Tibial nerve (tissue), 4 donors: ENCODE measurements at regions not wholly inside any gene's neighbourhood (a gene's known extent, or its start where the extent isn't known, plus 50 kb on each side); places are given as distances from the start of the nearest gene placed in this dataset.

Source experiments
- EP300 ChIP-seq, 2 donors: sonication (generic); formaldehyde crosslinking; IDR thresholded peaks; one replicate each; pipeline ENCODE4 v1.6.1; 2017; ENCODE audit warnings: antibody characterized with exemption in 2 of 2, mild to moderate bottlenecking in 1 of 2
- POLR2A ChIP-seq, 2 donors: fragments of 450-650 bp; IDR thresholded peaks; one replicate each; pipeline ENCODE4 v1.6.1; 2017; ENCODE audit warnings: antibody characterized with exemption in 2 of 2, mild to moderate bottlenecking in 2 of 2, moderate library complexity in 2 of 2
- TF ChIP-seq, protein P1 (sequence below), 5 experiments: fragments of 200-600 bp in 3 of 5; fragments of 450-650 bp in 2 of 5; sonication (generic) in 3 of 5; IDR thresholded peaks; one replicate each; pipeline ENCODE4 v1.5.1; 2016 to 2019; ENCODE audit warnings: antibody characterized with exemption in 5 of 5, mild to moderate bottlenecking in 3 of 5, moderate library complexity in 2 of 5

DNA sequence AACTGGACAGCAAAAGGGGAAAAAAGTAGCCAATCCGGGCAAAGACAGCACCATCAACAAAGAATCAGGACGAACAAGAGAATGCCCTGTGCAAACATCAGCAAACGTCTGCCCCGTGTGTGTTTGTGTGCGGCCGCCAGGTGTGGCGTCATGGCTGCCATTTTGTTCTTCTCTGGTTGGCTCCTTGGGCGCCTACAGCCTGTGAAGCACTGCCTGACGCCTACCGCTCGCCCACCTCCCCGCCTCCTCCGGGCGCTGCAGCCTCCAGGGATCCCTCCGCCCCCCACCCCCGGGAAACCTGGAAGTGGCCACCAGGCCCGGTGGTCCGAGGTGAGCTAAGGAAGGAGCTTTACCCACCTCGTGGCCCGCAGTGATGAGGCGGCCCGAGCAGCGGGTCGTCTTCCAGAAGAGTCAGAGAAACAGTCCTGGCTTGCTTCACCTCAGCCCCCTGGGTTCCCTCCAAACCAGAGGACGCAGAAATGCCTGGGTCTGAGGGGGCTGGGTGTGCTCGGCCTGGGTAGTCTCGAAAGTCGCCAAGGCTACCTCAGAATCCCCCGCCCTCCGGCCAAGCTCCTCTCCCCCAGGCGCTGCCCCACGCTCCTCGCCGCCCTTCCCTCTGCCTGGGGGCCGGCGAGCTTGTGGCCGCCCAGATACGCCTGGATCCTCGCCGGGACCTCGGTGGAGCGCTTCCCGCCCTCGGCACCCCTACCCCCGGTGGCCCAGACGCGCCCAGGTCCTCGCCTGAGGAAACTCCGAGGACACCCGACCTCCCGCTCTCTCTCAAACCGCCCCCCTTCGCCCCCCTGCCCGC, 61.8 kb upstream of the IL6 start:
- no peak for TF ChIP-seq POLR2A (IDR thresholded peaks at IDR 0.05)
- TF ChIP-seq, protein P1, sequence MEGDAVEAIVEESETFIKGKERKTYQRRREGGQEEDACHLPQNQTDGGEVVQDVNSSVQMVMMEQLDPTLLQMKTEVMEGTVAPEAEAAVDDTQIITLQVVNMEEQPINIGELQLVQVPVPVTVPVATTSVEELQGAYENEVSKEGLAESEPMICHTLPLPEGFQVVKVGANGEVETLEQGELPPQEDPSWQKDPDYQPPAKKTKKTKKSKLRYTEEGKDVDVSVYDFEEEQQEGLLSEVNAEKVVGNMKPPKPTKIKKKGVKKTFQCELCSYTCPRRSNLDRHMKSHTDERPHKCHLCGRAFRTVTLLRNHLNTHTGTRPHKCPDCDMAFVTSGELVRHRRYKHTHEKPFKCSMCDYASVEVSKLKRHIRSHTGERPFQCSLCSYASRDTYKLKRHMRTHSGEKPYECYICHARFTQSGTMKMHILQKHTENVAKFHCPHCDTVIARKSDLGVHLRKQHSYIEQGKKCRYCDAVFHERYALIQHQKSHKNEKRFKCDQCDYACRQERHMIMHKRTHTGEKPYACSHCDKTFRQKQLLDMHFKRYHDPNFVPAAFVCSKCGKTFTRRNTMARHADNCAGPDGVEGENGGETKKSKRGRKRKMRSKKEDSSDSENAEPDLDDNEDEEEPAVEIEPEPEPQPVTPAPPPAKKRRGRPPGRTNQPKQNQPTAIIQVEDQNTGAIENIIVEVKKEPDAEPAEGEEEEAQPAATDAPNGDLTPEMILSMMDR (IDR thresholded peaks at IDR 0.05), result no peak
- no peak for TF ChIP-seq EP300 (IDR thresholded peaks at IDR 0.05)
